Keratinocyte (primary cell): ENCODE measurements at regions not wholly inside any gene's neighbourhood (a gene's known extent, or its start where the extent isn't known, plus 50 kb on each side); places are given as distances from the start of the nearest gene placed in this dataset.

Source experiments
- DNase-seq: peaks from one replicate; pipeline ENCODE4 v3.0.0-alpha.2; 2011; ENCODE audit warnings: low read depth, missing footprints, low spot score
- FAIRE-seq: peaks from 2 replicates; lab custom pipeline; 2011; peaks lifted over from hg19 to GRCh38; lab: Jason Lieb, UNC
- H2AFZ ChIP-seq: 2 replicates; pipeline ENCODE4 v1.6.0; 2012; ENCODE audit warnings: low read length, control low read depth, inconsistent platforms; ENCODE audit not compliant: control insufficient read depth
- H3K27ac ChIP-seq: 2 replicates; pipeline ENCODE4 v1.5.1; 2011; ENCODE audit warnings: low read length; ENCODE audit not compliant: control insufficient read depth, insufficient read depth
- H3K27me3 ChIP-seq: 3 replicates; pipeline ENCODE4 v1.6.0; 2011; ENCODE audit warnings: low read length; ENCODE audit not compliant: control insufficient read depth, insufficient read depth; ENCODE audit errors: extremely low read depth
- H3K36me3 ChIP-seq, 2 experiments: 2 replicates in 1 of 2; 3 replicates in 1 of 2; pipeline ENCODE4 v1.5.1; 2011; ENCODE audit warnings: low read length in 2 of 2, mild to moderate bottlenecking in 1 of 2; ENCODE audit not compliant: control insufficient read depth in 2 of 2, insufficient read depth in 2 of 2; ENCODE audit errors: extremely low read depth in 1 of 2
- H3K4me1 ChIP-seq: 3 replicates; pipeline ENCODE4 v1.5.1; 2011; ENCODE audit warnings: low read length; ENCODE audit not compliant: control insufficient read depth, insufficient read depth; ENCODE audit errors: extremely low read depth
- H3K4me2 ChIP-seq: 3 replicates; pipeline ENCODE4 v1.6.0; 2011; ENCODE audit warnings: low read depth, low read length; ENCODE audit not compliant: control insufficient read depth, insufficient read depth; ENCODE audit errors: extremely low read depth
- H3K4me3 ChIP-seq, 3 experiments: fragments of 200-600 bp in 1 of 3; sonication (generic) in 1 of 3; 2 replicates in 2 of 3; 3 replicates in 1 of 3; pipeline ENCODE4 v1.5.1; 2011 to 2016; ENCODE audit warnings: low read length in 3 of 3, mild to moderate bottlenecking in 3 of 3, control low read depth in 2 of 3, inconsistent platforms in 1 of 3, low read depth in 1 of 3, mixed read lengths in 1 of 3, mixed run types in 1 of 3, moderate library complexity in 1 of 3; ENCODE audit not compliant: control insufficient read depth in 2 of 3, insufficient read depth in 2 of 3; ENCODE audit errors: extremely low read depth in 1 of 3
- H3K79me2 ChIP-seq: 2 replicates; pipeline ENCODE4 v1.6.0; 2012; ENCODE audit warnings: low read length; ENCODE audit not compliant: control insufficient read depth, insufficient read depth
- H3K9ac ChIP-seq: 3 replicates; pipeline ENCODE4 v1.6.0; 2011; ENCODE audit warnings: low read length; ENCODE audit not compliant: control insufficient read depth, insufficient read depth; ENCODE audit errors: extremely low read depth
- H3K9me1 ChIP-seq: 3 replicates; pipeline ENCODE4 v1.6.0; 2011; ENCODE audit warnings: low read length; ENCODE audit not compliant: control insufficient read depth, insufficient read depth; ENCODE audit errors: extremely low read depth
- H3K9me3 ChIP-seq: 2 replicates; pipeline ENCODE4 v1.5.1; 2012; ENCODE audit warnings: low read depth, low read length; ENCODE audit not compliant: control insufficient read depth
- H4K20me1 ChIP-seq: 3 replicates; pipeline ENCODE4 v1.6.0; 2011; ENCODE audit warnings: low read length; ENCODE audit not compliant: control insufficient read depth, insufficient read depth; ENCODE audit errors: extremely low read depth
- CTCF ChIP-seq, 3 experiments: IDR thresholded peaks in 1 of 3; conservative IDR thresholded peaks in 1 of 3; optimal IDR thresholded peaks in 1 of 3; 2 replicates in 2 of 3; 3 replicates in 1 of 3; pipeline versions ENCODE3 to v1.5.1; 2011; ENCODE audit warnings: low read length in 3 of 3, mild to moderate bottlenecking in 3 of 3, moderate library complexity in 2 of 3, control low read depth in 1 of 3, inconsistent platforms in 1 of 3; ENCODE audit not compliant: insufficient read depth in 2 of 3; ENCODE audit errors: extremely low read depth in 1 of 3
- EZH2 ChIP-seq: IDR thresholded peaks from one replicate; pipeline ENCODE4 v1.6.1; 2012; ENCODE audit warnings: inconsistent platforms, mild to moderate bottlenecking, low read length, moderate library complexity
- dilution Hi-C: fragments of 300-500 bp; cut with MboI; formaldehyde crosslinking; loops from one replicate; pipeline ENCODE4 v1.7.0; 2020; ENCODE audit warnings: low sequenced_read_pairs; ENCODE audit not compliant: extremely low pct_ligation_motif_present

- H3K27me3 ChIP-seq = no peaks in the 10 kb centered on the region
- dilution Hi-C loops = no loop called here
- no peaks in the 10 kb centered on the region for H3K9me3 ChIP-seq
- H3K36me3 ChIP-seq = no peaks in the 10 kb centered on the region
- no peak overlapping the region for H3K4me2 ChIP-seq
- no peak overlapping the region for H2AFZ ChIP-seq
- no peak overlapping the region for H3K27ac ChIP-seq
- no peaks in the 10 kb centered on the region for H3K79me2 ChIP-seq
- no peak overlapping the region for H3K9ac ChIP-seq
- no peaks in the 10 kb centered on the region for H3K4me1 ChIP-seq
- no peak for DNase-seq
- no peak for FAIRE-seq
- no peaks in the 10 kb centered on the region for H4K20me1 ChIP-seq
- TF ChIP-seq CTCF (optimal IDR thresholded peaks at IDR 0.05 in 1 of 3, IDR thresholded peaks at IDR 0.05 in 1 of 3, conservative IDR thresholded peaks at IDR 0.05 in 1 of 3; ENCODE audit: extremely low read depth in 1 of 3, insufficient read depth in 2 of 3, low read length in 3 of 3) (no peak), EZH2 (no peak)
- no peak overlapping the region for H3K4me3 ChIP-seq
- no peaks in the 10 kb centered on the region for H3K9me1 ChIP-seq
Observed at GRCh38 chrX:51837921-51838320, 55.5 kb upstream of the MAGED1 start.
